Endothelial cell (in vitro differentiated cells): ENCODE measurements at regions not wholly inside any gene's neighbourhood (a gene's known extent, or its start where the extent isn't known, plus 50 kb on each side); places are given as distances from the start of the nearest gene placed in this dataset.
"Not testable (repeated sequence)": the region's sequence is repeated elsewhere in the genome, so short reads cannot be mapped to it uniquely, and the experiment has no call there.

Experiments
- DNase-seq: peaks from one replicate; pipeline ENCODE4 v3.0.0; 2021; ENCODE audit warnings: low spot score
- H3K27ac Mint-ChIP-seq: one replicate; pipeline ENCODE4 v1.8.0; 2021; ENCODE audit warnings: mixed read lengths, inconsistent platforms; ENCODE audit not compliant: unreplicated experiment
- H3K27me3 Mint-ChIP-seq: one replicate; pipeline ENCODE4 v1.8.0; 2021; ENCODE audit warnings: mild to moderate bottlenecking, moderate library complexity, mixed read lengths, inconsistent platforms; ENCODE audit not compliant: unreplicated experiment
- H3K36me3 Mint-ChIP-seq: one replicate; pipeline ENCODE4 v1.8.0; 2021; ENCODE audit warnings: mild to moderate bottlenecking, low read depth, mixed read lengths, inconsistent platforms; ENCODE audit not compliant: unreplicated experiment
- H3K4me1 Mint-ChIP-seq: one replicate; pipeline ENCODE4 v1.8.0; 2021; ENCODE audit warnings: mild to moderate bottlenecking, mixed read lengths, inconsistent platforms; ENCODE audit not compliant: unreplicated experiment
- H3K4me3 Mint-ChIP-seq: one replicate; pipeline ENCODE4 v1.8.0; 2021; ENCODE audit warnings: mild to moderate bottlenecking, mixed read lengths, inconsistent platforms; ENCODE audit not compliant: unreplicated experiment
- H3K9me3 Mint-ChIP-seq: one replicate; pipeline ENCODE4 v1.8.0; 2021; ENCODE audit warnings: mixed read lengths, inconsistent platforms; ENCODE audit not compliant: unreplicated experiment
- TF ChIP-seq, protein P1 (sequence below): fragments of 200-600 bp; sonication (generic); IDR thresholded peaks from one replicate; pipeline ENCODE4 v1.5.0; 2021; ENCODE audit warnings: antibody characterized with exemption; ENCODE audit not compliant: unreplicated experiment

DNA sequence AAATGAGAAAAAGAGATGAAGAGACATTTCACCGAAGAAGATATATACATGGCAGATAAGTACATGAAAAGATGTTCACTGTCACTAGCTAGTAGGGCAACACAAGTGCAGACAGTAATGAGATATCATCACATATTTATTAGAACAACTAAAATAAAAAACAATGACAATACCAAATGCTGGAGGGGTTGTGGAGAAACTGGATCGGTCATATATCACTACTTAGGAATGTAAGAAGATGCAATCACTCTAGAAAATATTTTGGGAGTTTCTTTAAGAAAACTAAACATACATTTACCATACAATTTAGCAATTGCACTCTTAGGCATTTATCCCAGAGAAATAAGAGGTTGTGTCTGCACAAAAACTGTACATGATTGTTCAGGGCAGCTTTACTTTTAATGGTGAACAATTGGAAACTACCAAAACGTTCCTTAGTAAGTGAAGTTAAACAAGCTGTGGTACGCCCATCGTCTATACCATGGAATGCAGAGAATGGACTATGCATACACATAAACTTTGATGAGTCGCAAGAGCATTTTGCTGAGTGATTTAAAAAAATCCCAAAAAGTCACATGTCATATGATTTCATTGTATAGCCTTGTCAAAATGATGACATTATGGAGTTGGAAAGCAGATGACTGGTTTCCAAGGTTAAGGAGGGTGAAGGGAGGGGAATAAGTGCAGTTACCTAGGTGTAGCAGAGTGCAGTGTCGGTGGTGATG lies 149.0 kb upstream of the UBE3A start:
- no peak for DNase-seq
- Mint-ChIP-seq H3K36me3 (no peaks in the 10 kb centered on the region), H3K4me1 (no peaks in the 10 kb centered on the region), H3K27ac (no peak overlapping the region), H3K9me3 (no peaks in the 10 kb centered on the region), H3K27me3 (peaks cover 7% of the 10 kb centered on the region), H3K4me3 (no peak overlapping the region)
- TF ChIP-seq, protein P1, sequence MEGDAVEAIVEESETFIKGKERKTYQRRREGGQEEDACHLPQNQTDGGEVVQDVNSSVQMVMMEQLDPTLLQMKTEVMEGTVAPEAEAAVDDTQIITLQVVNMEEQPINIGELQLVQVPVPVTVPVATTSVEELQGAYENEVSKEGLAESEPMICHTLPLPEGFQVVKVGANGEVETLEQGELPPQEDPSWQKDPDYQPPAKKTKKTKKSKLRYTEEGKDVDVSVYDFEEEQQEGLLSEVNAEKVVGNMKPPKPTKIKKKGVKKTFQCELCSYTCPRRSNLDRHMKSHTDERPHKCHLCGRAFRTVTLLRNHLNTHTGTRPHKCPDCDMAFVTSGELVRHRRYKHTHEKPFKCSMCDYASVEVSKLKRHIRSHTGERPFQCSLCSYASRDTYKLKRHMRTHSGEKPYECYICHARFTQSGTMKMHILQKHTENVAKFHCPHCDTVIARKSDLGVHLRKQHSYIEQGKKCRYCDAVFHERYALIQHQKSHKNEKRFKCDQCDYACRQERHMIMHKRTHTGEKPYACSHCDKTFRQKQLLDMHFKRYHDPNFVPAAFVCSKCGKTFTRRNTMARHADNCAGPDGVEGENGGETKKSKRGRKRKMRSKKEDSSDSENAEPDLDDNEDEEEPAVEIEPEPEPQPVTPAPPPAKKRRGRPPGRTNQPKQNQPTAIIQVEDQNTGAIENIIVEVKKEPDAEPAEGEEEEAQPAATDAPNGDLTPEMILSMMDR = no peak

DNA sequence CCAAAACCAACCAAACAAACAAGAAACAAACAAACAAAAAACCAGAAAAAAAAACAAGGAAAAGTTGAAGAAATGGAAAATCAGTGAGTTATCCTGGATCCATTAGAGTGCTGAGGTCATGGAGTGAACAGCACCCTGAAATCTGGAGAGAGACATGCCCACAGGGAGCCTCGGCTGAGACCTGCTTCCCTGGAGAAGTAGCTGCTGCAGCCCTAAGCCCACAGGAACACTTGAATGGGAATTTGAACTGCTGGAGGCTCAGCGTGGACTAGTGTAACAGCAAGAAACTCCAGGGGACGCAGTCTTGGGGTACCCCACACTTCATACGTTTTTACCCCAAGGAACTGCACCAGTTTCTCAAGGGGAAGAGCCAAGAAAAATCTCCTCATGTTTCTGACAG lies 144.1 kb upstream of the UBE3A start:
- Mint-ChIP-seq H3K4me3 (no peak overlapping the region), H3K36me3 (no peaks in the 10 kb centered on the region), H3K27me3 (peaks cover 1% of the 10 kb centered on the region), H3K4me1 (no peaks in the 10 kb centered on the region), H3K9me3 (no peaks in the 10 kb centered on the region), H3K27ac (no peak overlapping the region)
- no peak for DNase-seq
- TF ChIP-seq, protein P1 = no peak

DNA sequence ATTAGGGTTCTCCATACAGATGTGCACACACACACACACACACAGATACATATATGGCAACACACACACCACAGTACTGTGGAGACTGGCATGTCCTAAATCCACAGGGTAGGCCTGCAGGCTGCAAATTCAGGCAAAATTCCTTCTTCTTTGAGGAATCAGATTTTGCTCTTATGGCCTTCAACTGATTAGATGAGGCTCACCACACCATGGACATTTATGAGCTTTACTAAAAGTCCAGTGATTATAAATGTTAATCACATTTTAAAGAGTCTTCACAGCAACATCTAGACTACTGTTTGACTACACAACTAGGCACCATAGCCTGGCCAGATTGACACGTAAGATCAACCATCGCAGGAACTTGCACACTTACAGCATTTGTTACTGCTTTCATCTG lies 140.3 kb upstream of the UBE3A start:
- TF ChIP-seq, protein P1 = no peak
- DNase-seq = no peak
- H3K4me1 Mint-ChIP-seq = no peaks in the 10 kb centered on the region
- peaks cover 1% of the 10 kb centered on the region for H3K27me3 Mint-ChIP-seq
- H3K4me3 Mint-ChIP-seq = no peak overlapping the region
- no peaks in the 10 kb centered on the region for H3K9me3 Mint-ChIP-seq
- H3K27ac Mint-ChIP-seq = no peak overlapping the region
- no peaks in the 10 kb centered on the region for H3K36me3 Mint-ChIP-seq

DNA sequence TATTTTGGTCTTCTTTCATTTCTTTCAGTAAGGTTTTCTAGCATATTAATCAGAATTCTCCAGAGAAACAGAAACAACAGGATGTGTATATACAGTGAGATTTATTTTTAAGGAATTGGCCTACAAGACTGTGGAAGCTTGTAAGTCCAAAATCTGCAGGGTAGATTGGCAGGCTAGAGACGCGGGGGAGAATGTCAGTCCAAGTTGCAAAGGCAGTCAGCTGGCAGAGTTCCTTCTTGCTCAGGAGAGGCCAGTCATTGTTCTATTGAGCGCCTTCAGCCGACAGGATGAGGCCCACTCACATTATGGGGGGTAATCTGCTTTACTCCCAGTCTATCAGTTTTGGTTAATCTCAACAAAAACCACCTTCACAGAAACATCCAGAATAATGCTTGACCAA lies 133.4 kb upstream of the UBE3A start:
- no peaks in the 10 kb centered on the region for H3K9me3 Mint-ChIP-seq
- TF ChIP-seq, protein P1 = no peak
- peaks cover 7% of the 10 kb centered on the region for H3K4me1 Mint-ChIP-seq
- H3K36me3 Mint-ChIP-seq = no peaks in the 10 kb centered on the region
- DNase-seq = no peak
- H3K27me3 Mint-ChIP-seq = peaks cover 6% of the 10 kb centered on the region
- no peak overlapping the region for H3K27ac Mint-ChIP-seq
- H3K4me3 Mint-ChIP-seq = no peak overlapping the region

DNA sequence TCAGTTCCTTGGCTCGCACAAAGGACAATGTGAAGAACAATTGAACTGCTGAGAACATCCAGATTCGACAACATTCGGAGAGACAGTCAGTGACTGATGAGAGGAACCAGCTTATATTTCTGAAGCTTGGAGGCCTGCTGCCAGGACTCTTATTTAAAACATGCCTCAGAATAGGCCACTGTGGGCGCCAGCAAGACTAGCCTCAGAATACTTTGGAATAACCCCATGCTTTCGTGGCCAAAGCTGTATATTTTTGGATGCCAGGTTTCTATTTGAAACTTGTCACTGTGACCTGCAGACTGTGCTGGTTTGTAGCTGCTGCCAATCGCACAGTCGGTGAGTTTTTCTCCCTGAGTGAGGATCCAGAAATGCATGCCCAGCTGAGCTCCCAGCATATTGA lies 129.9 kb upstream of the UBE3A start:
- H3K4me3 Mint-ChIP-seq = no peak overlapping the region
- no peaks in the 10 kb centered on the region for H3K36me3 Mint-ChIP-seq
- H3K27me3 Mint-ChIP-seq = peaks cover 9% of the 10 kb centered on the region
- TF ChIP-seq, protein P1 = no peak
- H3K9me3 Mint-ChIP-seq = no peaks in the 10 kb centered on the region
- H3K4me1 Mint-ChIP-seq = peaks cover 7% of the 10 kb centered on the region
- no peak overlapping the region for H3K27ac Mint-ChIP-seq
- no peak for DNase-seq

DNA sequence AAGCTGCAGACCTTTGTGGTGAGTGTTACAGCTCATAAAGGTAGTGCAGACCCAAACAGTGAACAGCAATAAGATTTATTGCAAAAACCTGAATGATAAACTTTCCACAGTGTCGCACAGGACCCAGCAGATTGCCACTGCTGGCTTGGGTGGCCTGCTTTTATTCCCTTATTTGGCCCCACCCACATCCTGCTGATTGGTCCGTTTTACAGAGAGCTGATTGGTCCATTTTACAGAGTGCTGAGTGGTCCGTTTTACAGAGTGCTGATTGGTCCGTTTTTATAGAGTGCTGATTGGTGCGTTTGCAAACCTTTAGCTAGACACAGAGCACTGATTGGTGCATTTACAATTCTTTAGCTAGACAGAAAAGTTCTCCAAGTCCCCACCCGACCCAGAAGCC lies 127.7 kb upstream of the UBE3A start:
- H3K4me1 Mint-ChIP-seq, H3K4me3 Mint-ChIP-seq, DNase-seq, H3K27ac Mint-ChIP-seq, H3K27me3 Mint-ChIP-seq, H3K9me3 Mint-ChIP-seq, H3K36me3 Mint-ChIP-seq: not testable (repeated sequence)
